MM.1S (cell line): ENCODE measurements at regions not wholly inside any gene's neighbourhood (a gene's known extent, or its start where the extent isn't known, plus 50 kb on each side); places are given as distances from the start of the nearest gene placed in this dataset.

ENCODE experiments used
- DNase-seq: peaks from one replicate; pipeline ENCODE4 v3.0.0-alpha.2; 2015
- H2AFZ ChIP-seq: fragments of 300-600 bp; sonication (generic); 2 replicates; pipeline ENCODE4 v1.6.0; 2016; ENCODE audit warnings: antibody characterized with exemption, low read length
- H3F3A ChIP-seq: fragments of 300-600 bp; sonication (generic); 2 replicates; pipeline ENCODE4 v1.6.1; 2016; ENCODE audit warnings: mild to moderate bottlenecking, antibody characterized with exemption, low read length, moderate library complexity, mixed read lengths; ENCODE audit not compliant: insufficient read depth
- H3K27ac ChIP-seq: fragments of 300-600 bp; sonication (generic); 2 replicates; pipeline ENCODE4 v1.5.1; 2016; ENCODE audit warnings: mild to moderate bottlenecking, low read length
- H3K27me3 ChIP-seq: fragments of 300-600 bp; sonication (generic); replicated peaks from 2 replicates; pipeline ENCODE4 v1.6.0; 2016; ENCODE audit warnings: low read length; ENCODE audit not compliant: insufficient read depth
- H3K36me3 ChIP-seq: fragments of 300-600 bp; sonication (generic); replicated peaks from 2 replicates; pipeline ENCODE4 v1.6.1; 2016; ENCODE audit warnings: mild to moderate bottlenecking, low read length, mixed read lengths; ENCODE audit not compliant: insufficient read depth
- H3K4me1 ChIP-seq: fragments of 300-600 bp; sonication (generic); 2 replicates; pipeline ENCODE4 v1.6.1; 2016; ENCODE audit warnings: low read length, mixed read lengths
- H3K4me2 ChIP-seq: fragments of 300-600 bp; sonication (generic); 2 replicates; pipeline ENCODE4 v1.6.0; 2016; ENCODE audit warnings: low read depth, low read length
- H3K4me3 ChIP-seq: fragments of 300-600 bp; sonication (generic); 2 replicates; pipeline ENCODE4 v1.5.1; 2016; ENCODE audit warnings: low read length, mixed read lengths
- H3K79me2 ChIP-seq: fragments of 300-600 bp; sonication (generic); 2 replicates; pipeline ENCODE4 v1.6.1; 2016; ENCODE audit warnings: mixed run types, low read length, mixed read lengths
- H3K9ac ChIP-seq: fragments of 300-600 bp; sonication (generic); 2 replicates; pipeline ENCODE4 v1.6.1; 2016; ENCODE audit warnings: low read length, mixed read lengths
- H3K9me2 ChIP-seq: fragments of 300-600 bp; sonication (generic); replicated peaks from 2 replicates; pipeline ENCODE4 v1.6.1; 2016; ENCODE audit warnings: mild to moderate bottlenecking, low read length, mixed read lengths; ENCODE audit not compliant: insufficient read depth
- H3K9me3 ChIP-seq: fragments of 300-600 bp; sonication (generic); replicated peaks from 2 replicates; pipeline ENCODE4 v1.6.1; 2016; ENCODE audit warnings: mild to moderate bottlenecking, low read length, mixed read lengths; ENCODE audit not compliant: insufficient read depth
- H4K20me1 ChIP-seq: fragments of 300-600 bp; sonication (generic); 2 replicates; pipeline ENCODE4 v1.6.1; 2016; ENCODE audit warnings: mild to moderate bottlenecking, low read length, moderate library complexity, mixed read lengths; ENCODE audit not compliant: insufficient read depth
- CTCF ChIP-seq: fragments of 300-600 bp; sonication (generic); IDR thresholded peaks from 2 replicates; pipeline ENCODE4 v1.5.1; 2016; ENCODE audit warnings: antibody characterized with exemption, low read length, mixed read lengths
- EZH2 ChIP-seq: fragments of 300-600 bp; sonication (generic); optimal IDR thresholded peaks from 2 replicates; pipeline ENCODE3; 2017; ENCODE audit warnings: low read depth, mild to moderate bottlenecking, antibody characterized with exemption, low read length, mixed read lengths
- EZH2phosphoT487 ChIP-seq: fragments of 300-600 bp; sonication (generic); IDR thresholded peaks from 2 replicates; pipeline ENCODE4 v1.6.1; 2018; ENCODE audit warnings: antibody characterized with exemption, low read length

DNA sequence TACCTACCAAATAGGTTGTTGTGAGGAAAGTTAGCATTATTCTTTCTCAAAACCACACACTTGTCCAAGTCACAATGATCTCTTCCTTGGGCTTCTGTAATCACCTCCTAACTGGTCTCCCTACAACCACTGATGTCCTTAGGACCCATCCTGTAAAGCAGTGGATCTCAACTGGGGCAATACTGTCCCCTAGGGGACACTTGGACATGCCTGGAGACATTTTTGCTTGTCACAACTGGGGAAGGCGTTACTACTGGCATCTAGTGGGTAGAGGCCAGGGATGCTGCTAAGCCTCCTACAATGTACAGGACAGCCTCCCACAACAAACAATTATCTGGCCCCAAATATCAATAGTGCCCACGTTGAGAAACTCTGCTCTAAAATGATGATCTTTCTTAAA is 118.7 kb upstream of the AP1S2 start:
- H3K9ac ChIP-seq: no peak overlapping the region
- no peak overlapping the region for H3K27ac ChIP-seq
- no peak overlapping the region for H2AFZ ChIP-seq
- no peaks in the 10 kb centered on the region for H3K9me3 ChIP-seq
- no peaks in the 10 kb centered on the region for H3K27me3 ChIP-seq
- no peaks in the 10 kb centered on the region for H4K20me1 ChIP-seq
- no peaks in the 10 kb centered on the region for H3K9me2 ChIP-seq
- H3K4me2 ChIP-seq: no peak overlapping the region
- H3K36me3 ChIP-seq: no peaks in the 10 kb centered on the region
- no peaks in the 10 kb centered on the region for H3K4me1 ChIP-seq
- H3F3A ChIP-seq: no peaks in the 10 kb centered on the region
- H3K4me3 ChIP-seq: no peak overlapping the region
- DNase-seq: peak; percentile 62
- no peaks in the 10 kb centered on the region for H3K79me2 ChIP-seq
- TF ChIP-seq EZH2phosphoT487 (no peak), CTCF (peak; percentile 83)

DNA sequence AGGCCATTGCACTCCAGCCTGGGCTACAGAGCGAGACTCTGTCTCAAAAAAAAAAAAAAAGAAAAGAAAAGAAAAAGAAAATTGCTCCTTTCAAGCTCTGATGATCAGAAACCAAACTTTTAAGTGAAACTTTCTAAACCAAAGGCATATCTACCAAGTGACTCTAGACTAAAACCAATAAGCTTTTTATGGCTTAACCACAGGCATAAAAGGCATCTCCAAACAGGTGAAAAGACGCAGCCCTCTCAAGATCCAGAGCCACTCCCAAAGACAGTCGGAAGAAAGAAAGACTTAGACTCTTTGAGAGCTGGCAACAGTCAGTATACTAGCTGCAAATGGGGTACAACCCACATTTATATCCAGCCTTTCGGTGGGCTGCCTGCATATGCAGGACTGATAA is 117.1 kb upstream of the AP1S2 start:
- H3F3A ChIP-seq: no peaks in the 10 kb centered on the region
- DNase-seq: no peak
- H3K4me1 ChIP-seq: no peaks in the 10 kb centered on the region
- TF ChIP-seq EZH2 (no peak), EZH2phosphoT487 (no peak), CTCF (no peak)
- H3K27me3 ChIP-seq: no peaks in the 10 kb centered on the region
- H3K9ac ChIP-seq: no peak overlapping the region
- H3K4me3 ChIP-seq: no peak overlapping the region
- H2AFZ ChIP-seq: no peak overlapping the region
- H3K36me3 ChIP-seq: no peaks in the 10 kb centered on the region
- H3K9me3 ChIP-seq: no peaks in the 10 kb centered on the region
- no peaks in the 10 kb centered on the region for H4K20me1 ChIP-seq
- no peak overlapping the region for H3K4me2 ChIP-seq
- no peaks in the 10 kb centered on the region for H3K9me2 ChIP-seq
- no peak overlapping the region for H3K27ac ChIP-seq
- H3K79me2 ChIP-seq: no peaks in the 10 kb centered on the region

DNA sequence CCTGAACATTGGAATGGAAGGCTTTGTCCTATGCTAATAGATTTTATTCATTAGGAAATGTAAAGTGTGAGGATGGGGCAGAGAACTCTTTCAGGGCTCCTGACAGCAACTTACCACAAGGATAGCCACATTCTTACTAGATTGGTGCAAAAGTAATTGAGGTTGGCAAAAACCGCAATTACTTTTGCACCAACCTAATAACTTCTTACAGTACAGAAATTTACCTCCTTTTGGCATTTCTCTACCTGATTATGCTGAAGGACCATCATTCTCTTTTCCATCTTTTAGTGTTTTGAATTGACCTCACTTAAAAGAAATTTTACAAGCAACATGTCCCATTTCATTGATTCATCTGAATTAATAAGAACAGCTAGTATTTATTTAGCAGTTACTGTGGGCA is 109.2 kb upstream of the AP1S2 start:
- H3K36me3 ChIP-seq: no peaks in the 10 kb centered on the region
- H3K9me2 ChIP-seq: no peaks in the 10 kb centered on the region
- H3K79me2 ChIP-seq: no peaks in the 10 kb centered on the region
- no peaks in the 10 kb centered on the region for H4K20me1 ChIP-seq
- no peak for DNase-seq
- H3K4me3 ChIP-seq: no peak overlapping the region
- no peaks in the 10 kb centered on the region for H3K4me1 ChIP-seq
- no peaks in the 10 kb centered on the region for H3K27me3 ChIP-seq
- H3K27ac ChIP-seq: no peak overlapping the region
- H2AFZ ChIP-seq: no peak overlapping the region
- H3K9me3 ChIP-seq: no peaks in the 10 kb centered on the region
- no peak overlapping the region for H3K9ac ChIP-seq
- no peak overlapping the region for H3K4me2 ChIP-seq
- TF ChIP-seq EZH2 (no peak), CTCF (no peak), EZH2phosphoT487 (no peak)
- H3F3A ChIP-seq: no peaks in the 10 kb centered on the region

DNA sequence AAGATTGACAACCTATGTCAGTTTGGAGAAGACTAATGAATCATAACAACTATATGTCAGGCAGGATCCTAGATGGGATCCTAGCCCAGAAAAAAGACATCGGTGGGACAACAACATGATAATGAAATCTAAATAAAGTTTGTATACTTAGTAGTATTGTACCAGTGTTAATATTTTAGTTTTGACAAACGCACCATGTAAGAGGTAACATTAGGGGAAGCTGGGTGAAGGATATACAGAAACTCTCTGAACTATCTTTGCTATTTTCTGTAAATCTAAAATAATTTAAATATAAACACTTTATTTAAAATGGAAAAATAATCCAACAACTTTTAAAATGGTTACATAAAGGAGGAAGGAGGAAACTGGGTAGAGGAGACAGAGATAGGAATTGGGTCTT is 105.6 kb upstream of the AP1S2 start:
- H3F3A ChIP-seq: no peaks in the 10 kb centered on the region
- TF ChIP-seq CTCF (no peak), EZH2 (no peak)
- no peaks in the 10 kb centered on the region for H3K9me3 ChIP-seq
- H3K9ac ChIP-seq: no peak overlapping the region
- H3K27ac ChIP-seq: no peak overlapping the region
- no peak overlapping the region for H3K4me3 ChIP-seq
- no peak for DNase-seq
- H3K79me2 ChIP-seq: no peaks in the 10 kb centered on the region
- no peaks in the 10 kb centered on the region for H3K9me2 ChIP-seq
- no peaks in the 10 kb centered on the region for H3K27me3 ChIP-seq
- H3K36me3 ChIP-seq: no peaks in the 10 kb centered on the region
- no peaks in the 10 kb centered on the region for H4K20me1 ChIP-seq
- H3K4me1 ChIP-seq: no peaks in the 10 kb centered on the region
- H2AFZ ChIP-seq: no peak overlapping the region
- H3K4me2 ChIP-seq: no peak overlapping the region
